NCI-H1105 treated with DMSO at 0.1 percent for 48 hours (cell line): ENCODE measurements at regions not wholly inside any gene's neighbourhood (a gene's known extent, or its start where the extent isn't known, plus 50 kb on each side); places are given as distances from the start of the nearest gene placed in this dataset.

ENCODE experiments used
- DNase-seq: peaks from one replicate; lab custom pipeline; 2025; lab: John Stamatoyannopoulos, UW

GRCh38 chr20:39633689-39634088 lies 671.5 kb downstream of the DHX35 start:
- no peak for DNase-seq

- no peak for DNase-seq
Observed at GRCh38 chr20:39632757-39633156, 670.6 kb downstream of the DHX35 start.

- no peak for DNase-seq
Observed at GRCh38 chr20:39632176-39632575, 670.0 kb downstream of the DHX35 start.

GRCh38 chr20:39631557-39631956 lies 669.4 kb downstream of the DHX35 start:
- DNase-seq, result no peak

GRCh38 chr20:39630215-39630908 lies 668.2 kb downstream of the DHX35 start:
- DNase-seq, result no peak

GRCh38 chr20:39627765-39628164 lies 665.6 kb downstream of the DHX35 start:
- no peak for DNase-seq

GRCh38 chr20:39624316-39624715 lies 662.2 kb downstream of the DHX35 start:
- no peak for DNase-seq

- no peak for DNase-seq
Observed at GRCh38 chr20:39623584-39624234, 661.6 kb downstream of the DHX35 start.

- DNase-seq, result no peak
Observed at GRCh38 chr20:39619271-39619785, 657.2 kb downstream of the DHX35 start.

GRCh38 chr20:39611901-39612300 lies 649.8 kb downstream of the DHX35 start:
- no peak for DNase-seq

GRCh38 chr20:39607141-39607540 lies 645.0 kb downstream of the DHX35 start:
- no peak for DNase-seq

- no peak for DNase-seq
Observed at GRCh38 chr20:39605908-39606307, 643.8 kb downstream of the DHX35 start.

GRCh38 chr20:39605361-39605760 lies 643.2 kb downstream of the DHX35 start:
- DNase-seq, result no peak

GRCh38 chr20:39603219-39603618 lies 641.1 kb downstream of the DHX35 start:
- no peak for DNase-seq

- DNase-seq, result no peak
Observed at GRCh38 chr20:39602649-39603048, 640.5 kb downstream of the DHX35 start.

- no peak for DNase-seq
Observed at GRCh38 chr20:39600871-39601270, 638.7 kb downstream of the DHX35 start.

GRCh38 chr20:39600156-39600555 lies 638.0 kb downstream of the DHX35 start:
- DNase-seq, result no peak

- no peak for DNase-seq
Observed at GRCh38 chr20:39596554-39596953, 634.4 kb downstream of the DHX35 start.

- no peak for DNase-seq
Observed at GRCh38 chr20:39592371-39592770, 630.2 kb downstream of the DHX35 start.

- no peak for DNase-seq
Observed at GRCh38 chr20:39588148-39588757, 626.1 kb downstream of the DHX35 start.

- DNase-seq, result no peak
Observed at GRCh38 chr20:39581034-39581433, 618.9 kb downstream of the DHX35 start.

GRCh38 chr20:39576771-39577170 lies 614.6 kb downstream of the DHX35 start:
- no peak for DNase-seq

- DNase-seq, result no peak
Observed at GRCh38 chr20:39574061-39574460, 611.9 kb downstream of the DHX35 start.
